Prostate gland (tissue), 2 donors: ENCODE measurements at regions not wholly inside any gene's neighbourhood (a gene's known extent, or its start where the extent isn't known, plus 50 kb on each side); places are given as distances from the start of the nearest gene placed in this dataset.

ENCODE experiments used
- DNase-seq: peaks from one replicate; pipeline ENCODE4 v3.0.0-alpha.2; 2019; ENCODE audit warnings: low spot score
- H3K27ac ChIP-seq, 2 donors: fragments of 200-600 bp; sonication (generic); 2 replicates each; pipeline ENCODE4 v1.5.1; 2017 to 2019
- H3K27me3 ChIP-seq: fragments of 200-600 bp; sonication (generic); replicated peaks from 2 replicates; pipeline ENCODE4 v1.5.1; 2019; ENCODE audit not compliant: insufficient read depth
- H3K36me3 ChIP-seq, 2 donors: fragments of 200-600 bp; sonication (generic); 1 replicate in 1 of 2; 2 replicates in 1 of 2; pipeline versions ENCODE4 v1.5.1 to v1.8.1; 2017 to 2019
- H3K4me1 ChIP-seq: fragments of 200-600 bp; sonication (generic); replicated peaks from 2 replicates; pipeline ENCODE4 v1.5.1; 2019
- H3K4me3 ChIP-seq, 2 donors: fragments of 200-600 bp; sonication (generic); 2 replicates each; pipeline ENCODE4 v1.5.1; 2017 to 2019
- H3K9me3 ChIP-seq: fragments of 200-600 bp; sonication (generic); 2 replicates; pipeline ENCODE4 v1.5.1; 2017
- POLR2A ChIP-seq: fragments of 450-650 bp; IDR thresholded peaks from one replicate; pipeline ENCODE4 v1.6.1; 2016; ENCODE audit warnings: antibody characterized with exemption, mild to moderate bottlenecking
- POLR2AphosphoS5 ChIP-seq: sonication (generic); formaldehyde crosslinking; IDR thresholded peaks from one replicate; pipeline ENCODE4 v1.6.1; 2017; ENCODE audit warnings: antibody characterized with exemption
- whole genome bisulfite sequencing: methylation state at CpG from one replicate; pipeline ENCODE4 v1.1.5; 2018; 5-methylcytosine and 5-hydroxymethylcytosine counted together
- intact Hi-C: fragments of 100-400 bp; cut with DNase I; formaldehyde crosslinking; loops from one replicate; pipeline ENCODE4 v1.14.2; 2022
- TF ChIP-seq, protein P1 (sequence below), 4 experiments: fragments of 200-600 bp in 2 of 4; fragments of 450-650 bp in 2 of 4; sonication (generic) in 2 of 4; IDR thresholded peaks; 1 replicate in 3 of 4; 2 replicates in 1 of 4; pipeline ENCODE4 v1.5.1; 2016 to 2019; ENCODE audit warnings: antibody characterized with exemption in 4 of 4, mild to moderate bottlenecking in 2 of 4, moderate library complexity in 2 of 4

- WGBS = 77% methylated on average over 1 of the region's 1 CpG
- no peak overlapping the region for H3K27ac ChIP-seq
- DNase-seq = no peak
- TF ChIP-seq POLR2A = no peak
- H3K4me1 ChIP-seq = no peaks in the 10 kb centered on the region
- intact Hi-C loops = no loop called here
- H3K4me3 ChIP-seq = no peak overlapping the region
- no peaks in the 10 kb centered on the region for H3K9me3 ChIP-seq
- H3K36me3 ChIP-seq = no peaks in the 10 kb centered on the region
- no peaks in the 10 kb centered on the region for H3K27me3 ChIP-seq
These were observed 1385.8 kb downstream of the SI start for GRCh38 chr3:163692494-163692893.

DNA sequence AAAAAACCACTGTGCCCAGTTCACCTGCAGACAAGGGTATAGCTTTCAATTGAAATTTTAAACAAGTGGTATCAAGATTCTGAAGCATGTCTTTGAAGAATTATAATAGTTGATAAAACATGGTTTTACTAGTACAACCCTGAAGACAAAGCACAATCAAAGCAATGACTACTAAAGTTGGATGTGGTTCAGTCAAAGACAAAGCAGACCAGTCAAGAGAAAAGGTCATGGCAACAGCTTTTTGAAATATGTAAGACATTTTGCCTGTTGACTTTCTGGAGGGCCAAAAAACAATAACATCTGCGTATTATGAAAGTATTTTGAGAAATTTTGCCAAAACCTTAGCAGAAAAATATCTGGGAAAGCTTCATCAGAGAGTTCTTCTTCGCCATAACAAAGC lies 1393.6 kb downstream of the SI start:
- TF ChIP-seq, protein P1, sequence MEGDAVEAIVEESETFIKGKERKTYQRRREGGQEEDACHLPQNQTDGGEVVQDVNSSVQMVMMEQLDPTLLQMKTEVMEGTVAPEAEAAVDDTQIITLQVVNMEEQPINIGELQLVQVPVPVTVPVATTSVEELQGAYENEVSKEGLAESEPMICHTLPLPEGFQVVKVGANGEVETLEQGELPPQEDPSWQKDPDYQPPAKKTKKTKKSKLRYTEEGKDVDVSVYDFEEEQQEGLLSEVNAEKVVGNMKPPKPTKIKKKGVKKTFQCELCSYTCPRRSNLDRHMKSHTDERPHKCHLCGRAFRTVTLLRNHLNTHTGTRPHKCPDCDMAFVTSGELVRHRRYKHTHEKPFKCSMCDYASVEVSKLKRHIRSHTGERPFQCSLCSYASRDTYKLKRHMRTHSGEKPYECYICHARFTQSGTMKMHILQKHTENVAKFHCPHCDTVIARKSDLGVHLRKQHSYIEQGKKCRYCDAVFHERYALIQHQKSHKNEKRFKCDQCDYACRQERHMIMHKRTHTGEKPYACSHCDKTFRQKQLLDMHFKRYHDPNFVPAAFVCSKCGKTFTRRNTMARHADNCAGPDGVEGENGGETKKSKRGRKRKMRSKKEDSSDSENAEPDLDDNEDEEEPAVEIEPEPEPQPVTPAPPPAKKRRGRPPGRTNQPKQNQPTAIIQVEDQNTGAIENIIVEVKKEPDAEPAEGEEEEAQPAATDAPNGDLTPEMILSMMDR (IDR thresholded peaks at IDR 0.05) = no peak
- no peak for TF ChIP-seq POLR2A
- TF ChIP-seq POLR2AphosphoS5 = no peak
- Histone ChIP-seq H3K36me3 (no peaks in the 10 kb centered on the region), H3K27ac (no peak overlapping the region), H3K9me3 (no peaks in the 10 kb centered on the region), H3K27me3 (no peaks in the 10 kb centered on the region), H3K4me1 (no peaks in the 10 kb centered on the region), H3K4me3 (no peak overlapping the region)
- 80% methylated on average over 2 of the region's 2 CpGs for WGBS
- no peak for DNase-seq
- intact Hi-C loops = no loop called here

DNA sequence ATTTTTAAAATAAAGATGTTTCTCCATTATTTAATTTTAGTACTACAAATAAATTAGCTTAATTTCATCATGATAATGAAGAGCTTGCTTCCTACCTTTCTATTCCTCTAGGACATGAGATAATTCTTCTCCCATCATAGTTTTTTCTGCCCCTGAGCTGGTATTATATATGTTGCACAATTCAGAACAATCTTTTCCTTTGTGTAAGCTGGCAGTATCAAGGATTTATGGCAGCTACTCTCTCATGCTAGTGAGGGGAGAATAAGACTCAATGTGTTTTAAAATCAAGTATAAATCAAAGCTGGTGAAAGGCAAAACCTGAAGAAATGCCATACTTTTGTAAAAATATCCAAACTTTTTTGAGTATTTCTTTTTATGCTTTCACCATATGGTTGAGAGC lies 1405.3 kb downstream of the SI start:
- H3K4me3 ChIP-seq = no peak overlapping the region
- H3K36me3 ChIP-seq = no peaks in the 10 kb centered on the region
- DNase-seq = no peak
- H3K9me3 ChIP-seq = no peaks in the 10 kb centered on the region
- no peaks in the 10 kb centered on the region for H3K4me1 ChIP-seq
- intact Hi-C loops = no loop called here
- TF ChIP-seq, protein P1 (IDR thresholded peaks at IDR 0.05) = no peak
- no peak for TF ChIP-seq POLR2A
- no peak for TF ChIP-seq POLR2AphosphoS5
- H3K27me3 ChIP-seq = no peaks in the 10 kb centered on the region
- H3K27ac ChIP-seq = no peak overlapping the region

DNA sequence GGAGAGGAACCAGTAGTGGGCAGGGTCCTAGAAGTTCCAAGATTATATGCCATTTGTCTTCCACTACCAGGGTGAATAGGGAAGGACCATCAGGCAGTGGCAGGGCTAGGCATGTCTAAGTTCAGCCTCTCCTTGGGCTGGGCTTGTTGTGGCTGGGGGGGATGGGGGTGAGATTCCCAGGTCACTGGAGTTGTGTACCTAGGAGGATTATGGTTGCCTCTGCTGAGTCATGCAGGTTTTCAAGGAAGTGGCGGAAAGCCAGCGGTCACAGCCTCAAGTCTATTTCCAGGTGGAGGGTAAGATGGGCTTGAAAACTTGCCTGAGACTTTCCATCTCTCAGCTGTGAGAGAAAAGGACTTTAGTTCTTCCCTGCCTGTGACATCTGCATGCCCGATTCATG lies 1407.1 kb downstream of the SI start:
- no peak for DNase-seq
- WGBS = 90% methylated on average over 3 of the region's 3 CpGs
- Histone ChIP-seq H3K4me3 (no peak overlapping the region), H3K36me3 (no peaks in the 10 kb centered on the region), H3K4me1 (no peaks in the 10 kb centered on the region), H3K27me3 (no peaks in the 10 kb centered on the region), H3K9me3 (no peaks in the 10 kb centered on the region), H3K27ac (no peak overlapping the region)
- TF ChIP-seq POLR2AphosphoS5 (no peak), POLR2A (no peak)
- TF ChIP-seq, protein P1 (IDR thresholded peaks at IDR 0.05) = no peak
- intact Hi-C loops = no loop called here

DNA sequence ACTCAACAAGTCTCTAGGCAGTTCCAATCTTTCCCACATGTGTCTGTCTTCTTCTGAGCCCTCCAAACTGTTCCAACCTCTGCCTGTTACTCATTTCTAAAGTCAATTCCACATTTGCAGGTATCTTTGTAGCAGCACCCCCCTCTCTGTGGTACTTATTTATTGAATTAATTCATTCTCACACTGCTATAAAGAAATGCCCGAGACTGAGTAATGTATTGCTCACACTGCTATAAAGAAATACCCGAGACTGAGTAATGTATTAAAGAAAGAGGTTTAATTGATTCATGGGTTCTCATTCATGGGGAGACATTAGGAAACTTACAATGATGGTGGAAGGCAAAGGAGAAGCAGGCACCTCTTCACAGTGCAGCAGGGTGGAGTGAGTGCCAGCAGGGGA lies 1413.8 kb downstream of the SI start:
- no peaks in the 10 kb centered on the region for H3K9me3 ChIP-seq
- DNase-seq = no peak
- intact Hi-C loops = no loop called here
- H3K36me3 ChIP-seq = no peaks in the 10 kb centered on the region
- 79% methylated on average over 2 of the region's 2 CpGs for WGBS
- TF ChIP-seq, protein P1 (IDR thresholded peaks at IDR 0.05) = no peak
- TF ChIP-seq POLR2AphosphoS5 (no peak), POLR2A (no peak)
- H3K27ac ChIP-seq = no peak overlapping the region
- no peaks in the 10 kb centered on the region for H3K4me1 ChIP-seq
- no peaks in the 10 kb centered on the region for H3K27me3 ChIP-seq
- no peak overlapping the region for H3K4me3 ChIP-seq

DNA sequence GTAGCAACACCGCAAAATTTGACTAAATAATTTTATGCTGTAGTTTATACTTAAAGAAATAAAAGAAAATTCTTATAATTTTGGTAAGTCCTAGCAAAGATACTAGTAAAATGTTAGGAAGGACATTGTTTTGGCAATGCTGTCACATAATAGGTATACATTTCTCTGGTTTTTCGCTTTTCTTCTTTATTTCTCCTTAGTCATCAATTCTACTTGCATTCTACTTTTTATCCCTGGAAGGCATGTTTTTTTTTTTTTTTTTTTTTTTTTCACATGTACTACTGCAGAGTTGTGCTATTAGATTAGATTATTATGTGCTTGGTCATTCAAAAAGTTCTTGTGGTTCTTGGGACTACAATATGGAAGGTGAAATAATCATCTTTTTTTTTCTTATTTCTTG lies 1421.2 kb downstream of the SI start:
- no peaks in the 10 kb centered on the region for H3K9me3 ChIP-seq
- no peak overlapping the region for H3K4me3 ChIP-seq
- no peaks in the 10 kb centered on the region for H3K4me1 ChIP-seq
- intact Hi-C loops = no loop called here
- TF ChIP-seq POLR2A = no peak
- TF ChIP-seq POLR2AphosphoS5 = no peak
- TF ChIP-seq, protein P1 (IDR thresholded peaks at IDR 0.05) = no peak
- DNase-seq = no peak
- 94% methylated on average over 2 of the region's 2 CpGs for WGBS
- H3K27me3 ChIP-seq = no peaks in the 10 kb centered on the region
- H3K36me3 ChIP-seq = no peaks in the 10 kb centered on the region
- no peak overlapping the region for H3K27ac ChIP-seq
